IPS-NIHi11 (cell line): ENCODE measurements at regions not wholly inside any gene's neighbourhood (a gene's known extent, or its start where the extent isn't known, plus 50 kb on each side); places are given as distances from the start of the nearest gene placed in this dataset.

Experiments used
- DNase-seq: peaks from one replicate; pipeline ENCODE4 v3.0.0; 2012; ENCODE audit warnings: mixed read lengths, low spot score

DNA sequence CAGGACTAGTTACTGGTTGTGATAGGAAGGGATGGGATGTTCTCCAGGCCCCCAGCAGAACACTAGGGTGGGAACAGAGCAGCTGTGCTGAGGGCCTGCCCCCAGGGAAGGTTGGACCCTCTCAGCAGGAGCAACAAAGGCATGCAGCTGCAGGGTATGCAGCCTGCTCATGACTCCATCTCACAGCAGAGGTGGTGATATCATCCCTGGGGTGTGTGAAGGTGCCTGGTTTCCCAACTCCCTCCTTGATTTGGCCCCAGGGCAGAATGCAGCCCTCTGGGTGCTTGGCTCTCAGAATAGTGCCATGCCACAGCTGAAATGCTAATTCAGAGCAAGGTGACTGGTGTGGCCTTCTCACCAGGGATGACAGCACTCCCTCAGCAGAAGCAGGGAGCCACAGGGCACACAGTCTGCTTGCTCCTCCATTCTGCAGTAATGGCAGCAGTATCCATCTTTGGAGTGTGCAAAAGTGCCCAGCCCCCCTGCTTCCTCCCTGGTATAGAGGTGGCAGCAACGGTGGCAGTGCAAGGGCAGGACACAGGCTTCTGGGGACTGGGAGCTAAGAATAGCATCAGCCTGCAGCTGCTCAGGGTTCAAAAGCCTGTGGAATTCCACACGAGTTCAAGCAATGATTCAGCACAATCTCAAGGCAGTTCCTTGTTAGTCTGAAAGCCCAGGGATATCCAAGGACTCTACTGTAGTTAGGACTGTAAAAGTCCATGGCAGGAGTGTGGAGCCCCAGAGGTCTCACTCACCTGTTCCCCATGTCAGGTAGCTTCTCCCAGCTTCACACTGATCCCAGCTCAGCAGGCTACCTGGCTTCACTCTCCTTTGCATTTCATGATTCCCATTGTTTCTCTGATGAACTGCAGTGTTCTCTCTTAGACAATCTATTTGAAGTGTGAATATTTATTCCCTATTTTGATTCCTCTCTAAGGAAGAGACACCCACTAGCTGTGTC lies 298.1 kb upstream of the FOXG1 start:
- DNase-seq, result no peak

DNA sequence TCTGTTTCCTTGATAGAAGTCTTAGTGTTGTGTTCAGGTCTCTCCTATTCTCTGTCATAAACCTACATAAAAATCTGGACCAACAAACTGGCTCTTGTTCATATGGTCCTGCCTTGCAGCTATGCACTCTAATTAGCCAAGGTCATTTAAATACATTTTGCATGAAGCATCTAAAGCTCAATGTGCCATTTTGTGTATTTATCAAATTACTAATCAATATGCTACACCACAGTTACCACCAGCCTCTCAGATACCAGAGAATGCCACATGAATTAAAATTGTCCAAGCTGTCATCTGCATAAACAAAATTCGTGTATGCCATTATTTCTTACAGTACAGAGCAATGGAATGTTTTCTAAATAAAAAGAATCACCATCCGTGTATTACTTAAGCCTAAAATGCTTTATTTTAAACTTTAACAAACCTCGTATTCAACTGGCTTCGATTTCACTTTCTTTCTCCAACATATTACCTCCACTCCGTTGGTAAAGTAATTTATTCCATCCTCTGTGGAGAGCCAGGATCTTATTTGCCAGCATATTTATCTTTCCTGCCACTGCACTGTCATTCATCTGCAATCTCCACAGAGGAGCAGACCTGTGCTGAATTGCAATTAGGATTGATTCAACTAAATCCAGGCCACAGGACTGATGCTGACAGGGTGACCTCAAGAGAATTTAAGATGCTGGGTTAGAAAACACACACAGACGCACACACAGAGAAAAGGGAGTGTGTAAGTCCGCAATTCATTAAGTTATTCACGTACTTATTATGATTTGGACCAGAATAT lies 284.1 kb upstream of the FOXG1 start:
- DNase-seq, result no peak

DNA sequence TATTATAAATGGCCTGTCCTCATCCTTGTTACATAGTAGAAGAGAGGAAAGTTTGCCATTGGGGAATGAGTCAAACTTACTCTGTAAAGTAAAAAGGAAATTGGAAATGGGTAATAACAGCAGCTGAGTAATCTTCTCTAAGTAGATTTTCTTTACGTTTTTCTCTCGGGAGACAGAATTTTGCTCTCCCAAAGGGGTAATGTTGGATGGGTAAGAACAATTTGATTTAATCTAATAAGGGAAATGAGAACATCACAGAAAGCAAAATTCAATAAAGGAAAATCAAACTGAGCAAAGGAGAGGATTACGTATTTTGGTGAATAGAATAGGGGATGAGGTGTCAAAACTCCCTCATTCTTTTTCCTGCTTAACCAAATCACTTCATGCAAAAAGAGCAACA lies 283.1 kb upstream of the FOXG1 start:
- DNase-seq, result no peak

DNA sequence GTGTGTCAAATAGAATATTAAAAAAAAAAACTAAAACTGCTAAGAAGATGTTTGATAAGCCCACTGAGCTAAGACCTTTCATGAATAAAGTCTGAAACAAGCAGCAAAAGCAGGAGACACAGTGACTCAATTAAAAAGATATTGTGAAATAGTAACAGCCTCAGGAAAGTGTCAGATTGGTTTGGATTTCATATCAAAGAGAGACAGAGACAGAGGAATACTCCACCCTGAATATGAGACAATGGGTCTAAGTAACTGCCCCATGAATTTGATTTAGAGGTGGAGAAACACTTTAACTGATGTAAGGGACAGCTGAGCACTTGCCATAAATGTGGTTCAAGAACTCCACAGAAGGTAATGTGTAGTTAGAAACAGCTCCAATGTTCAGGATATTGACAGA lies 277.9 kb upstream of the FOXG1 start:
- no peak for DNase-seq

DNA sequence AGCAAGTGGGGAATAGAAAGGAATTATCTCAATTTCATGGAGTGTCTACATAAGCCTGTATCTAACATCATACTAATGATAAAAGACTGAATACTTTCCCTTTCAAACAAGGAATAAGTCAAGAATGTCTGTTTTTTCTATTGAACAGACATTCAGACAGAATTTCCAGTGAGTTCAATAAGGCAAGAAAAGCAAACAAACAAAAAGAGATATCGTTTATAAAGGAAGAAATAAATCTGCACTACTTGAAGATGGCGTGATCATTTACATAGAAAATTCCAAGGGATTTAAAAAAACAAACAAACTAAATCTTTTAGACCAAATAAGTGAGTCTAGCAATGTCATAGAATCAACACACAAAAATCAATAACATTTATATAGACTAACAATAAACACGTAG lies 273.1 kb upstream of the FOXG1 start:
- no peak for DNase-seq

DNA sequence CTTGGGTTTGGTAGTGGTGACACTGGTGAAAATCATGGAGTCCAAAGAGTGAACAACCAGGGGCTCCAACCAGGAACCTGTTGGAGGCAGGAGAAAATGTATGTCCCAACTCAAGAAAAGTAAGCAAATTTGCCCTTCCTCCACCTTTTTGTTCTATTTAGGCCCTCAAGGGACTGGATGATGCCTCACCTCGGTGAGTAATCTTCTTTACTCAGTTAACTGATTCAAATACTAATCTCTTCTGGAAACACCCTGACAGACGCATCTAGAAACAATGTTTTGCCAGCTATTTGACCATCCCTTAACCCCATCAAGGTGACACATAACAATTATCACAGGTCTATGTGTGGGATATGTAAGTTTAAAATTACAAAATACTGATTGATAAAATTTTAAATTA lies 272.4 kb upstream of the FOXG1 start:
- no peak for DNase-seq

DNA sequence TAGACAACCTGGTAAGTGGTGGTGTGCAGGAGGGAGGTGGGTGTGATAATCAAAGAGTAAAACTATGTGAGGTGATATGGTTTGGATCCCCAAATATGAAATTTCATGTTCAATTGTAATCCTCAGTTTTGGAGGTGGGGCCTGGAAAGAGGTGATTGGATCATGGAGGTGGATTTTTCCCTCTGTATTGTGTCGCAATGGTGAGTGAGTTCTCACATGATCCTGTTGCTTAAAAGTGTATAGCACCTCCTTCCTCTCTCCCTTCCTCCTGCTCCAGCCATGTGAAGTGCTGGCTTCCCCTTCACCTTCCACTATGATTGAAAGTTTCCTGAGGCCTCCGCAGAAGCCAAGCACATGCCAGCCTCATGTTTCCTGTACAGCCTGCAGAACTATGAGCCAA lies 270.2 kb upstream of the FOXG1 start:
- no peak for DNase-seq

DNA sequence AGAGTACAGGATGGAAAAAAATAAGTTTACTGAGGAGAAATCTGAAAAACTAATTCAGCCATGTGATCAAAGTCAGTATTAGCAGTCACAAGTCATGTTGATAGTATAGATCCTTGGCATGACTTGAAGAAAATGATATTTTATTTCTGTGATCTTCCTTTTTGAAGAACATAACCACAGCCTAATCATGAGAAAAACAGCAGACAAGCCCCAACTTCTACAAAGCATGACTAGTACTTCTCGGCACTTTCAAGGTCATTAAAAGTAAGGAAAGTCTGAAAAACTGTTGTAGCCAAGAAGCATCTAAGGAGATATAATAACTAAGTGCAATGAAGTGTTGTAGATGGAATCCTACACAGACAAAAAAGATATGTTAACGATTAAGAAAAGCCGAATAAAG lies 264.1 kb upstream of the FOXG1 start:
- no peak for DNase-seq

DNA sequence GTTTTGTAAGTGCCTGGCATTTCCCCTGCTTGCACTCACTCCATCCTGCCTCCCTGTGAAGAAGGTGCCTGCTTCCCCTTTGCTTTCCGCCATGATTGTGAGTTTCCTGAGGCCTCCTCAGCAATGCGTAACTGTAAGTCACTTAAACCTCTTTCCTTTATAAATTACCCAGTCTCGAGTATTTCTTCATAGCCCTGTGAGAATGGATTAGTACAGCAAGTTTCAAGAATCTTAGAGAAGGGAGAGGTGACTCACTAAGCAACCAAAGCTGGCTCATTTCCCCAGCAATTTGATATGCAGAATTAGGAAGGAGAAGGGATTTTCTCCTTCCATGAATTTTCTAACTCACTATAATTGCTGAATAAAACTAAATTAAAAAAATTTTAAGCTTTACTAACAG lies 251.0 kb upstream of the FOXG1 start:
- DNase-seq, result no peak

DNA sequence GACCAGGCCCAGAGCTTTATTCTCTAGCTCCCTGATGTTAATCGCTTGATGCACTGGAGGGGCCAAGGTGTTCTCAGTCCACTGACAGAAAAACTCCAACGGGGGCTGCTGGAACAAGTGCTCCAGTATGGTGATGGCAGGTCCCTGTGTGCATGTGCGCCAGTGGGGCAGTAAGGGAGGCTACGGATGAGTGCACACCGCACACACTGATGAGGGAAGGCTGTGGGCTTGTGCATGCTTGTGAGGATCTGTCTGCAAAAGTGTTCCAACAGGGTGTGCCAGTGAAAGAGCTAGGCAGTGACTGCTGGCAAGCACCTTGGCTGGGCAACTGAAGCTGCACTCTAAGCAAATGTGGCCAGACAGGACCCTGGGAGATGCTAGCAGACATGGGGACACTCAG lies 229.7 kb upstream of the FOXG1 start:
- DNase-seq, result no peak

DNA sequence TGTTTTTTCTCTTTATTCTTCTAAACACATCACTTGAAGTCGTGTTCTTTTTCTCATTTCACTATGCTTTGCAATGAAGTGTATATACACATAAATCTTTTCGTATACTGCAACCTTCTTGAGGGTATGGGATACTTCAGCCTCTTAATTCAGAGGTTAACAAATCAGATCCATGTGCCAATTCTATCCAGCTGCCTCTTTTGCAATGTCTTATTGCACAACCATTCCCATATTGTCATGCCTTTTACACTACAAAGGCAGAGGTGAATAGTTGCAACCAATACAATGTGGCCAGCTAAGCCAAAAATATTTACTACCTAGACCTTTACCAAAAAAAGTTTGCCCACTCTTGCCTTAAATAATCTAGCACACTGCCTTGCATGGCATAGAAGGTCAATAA lies 224.5 kb upstream of the FOXG1 start:
- DNase-seq, result no peak

DNA sequence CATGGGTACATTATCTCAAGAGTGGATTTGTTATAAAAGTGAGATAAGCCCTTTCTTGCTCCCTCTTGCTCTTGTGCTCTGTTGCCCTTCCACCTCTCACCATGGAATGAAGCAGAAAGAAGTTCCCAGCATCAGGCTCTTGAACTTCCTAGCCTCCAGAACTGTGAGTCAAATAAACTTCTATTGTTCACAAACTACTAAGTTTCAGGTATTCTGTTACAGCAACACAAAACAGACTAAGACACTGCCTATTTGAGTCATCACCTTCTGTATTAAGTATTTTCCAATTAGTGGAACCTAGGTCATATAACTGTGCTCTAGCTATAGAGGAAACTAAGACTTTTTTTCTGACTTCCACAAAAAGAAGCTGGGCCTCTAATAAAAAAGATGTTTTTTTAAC lies 201.2 kb upstream of the FOXG1 start:
- no peak for DNase-seq

DNA sequence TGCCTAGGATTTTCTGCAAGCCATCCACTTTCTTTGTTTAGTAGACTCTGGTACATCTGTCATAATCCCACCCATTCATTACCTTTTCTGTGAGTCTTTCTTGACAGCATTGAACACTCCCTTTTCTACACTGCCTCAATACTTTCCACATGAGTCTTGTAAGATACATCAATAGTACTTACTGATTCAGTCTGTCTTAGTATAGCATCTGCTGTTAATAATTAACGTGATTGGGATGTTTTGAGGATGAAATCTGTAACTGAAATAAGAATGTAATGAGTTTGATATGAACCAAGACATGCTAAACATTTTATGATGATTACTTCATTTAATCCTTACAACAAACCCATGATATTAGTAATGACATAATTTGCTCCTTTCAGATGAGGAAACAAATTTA lies 196.2 kb upstream of the FOXG1 start:
- DNase-seq, result no peak

DNA sequence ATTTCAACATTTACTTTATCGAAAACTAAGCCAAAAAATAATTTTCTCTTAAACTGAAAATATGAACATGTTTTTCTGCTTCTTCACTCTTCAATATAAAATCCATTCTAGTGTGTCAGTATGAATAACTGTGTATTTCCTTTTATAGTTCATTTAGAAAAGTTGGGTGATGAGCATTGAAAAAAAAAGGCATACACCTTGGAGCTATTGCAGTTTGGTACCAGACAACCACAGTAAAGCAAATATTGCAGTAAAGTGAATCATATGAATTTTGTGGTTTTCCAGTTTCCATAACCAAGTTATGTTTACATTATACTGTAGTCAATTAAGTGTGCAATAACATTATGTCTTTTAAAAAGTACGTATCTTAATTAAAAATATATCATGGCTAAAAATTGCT lies 195.0 kb upstream of the FOXG1 start:
- DNase-seq, result no peak

DNA sequence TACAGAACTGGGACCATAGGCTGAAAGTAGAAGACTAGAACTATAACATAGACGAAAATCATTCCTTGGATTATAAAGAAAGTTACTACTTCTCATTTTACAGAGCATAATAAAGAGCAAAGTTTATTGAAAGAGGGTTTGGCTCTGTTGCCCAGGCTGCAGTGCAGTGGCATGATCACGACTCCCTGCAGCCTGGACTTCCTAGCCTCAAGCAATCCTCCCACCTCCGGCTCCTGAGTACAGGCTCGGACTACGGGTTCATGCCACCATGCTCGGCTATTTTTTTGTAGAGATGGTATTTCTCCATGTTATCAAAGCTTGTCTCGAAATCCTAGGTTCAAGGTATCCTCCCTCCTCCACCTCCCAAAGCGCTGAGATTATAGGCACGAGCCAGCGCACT lies 190.1 kb upstream of the FOXG1 start:
- no peak for DNase-seq

DNA sequence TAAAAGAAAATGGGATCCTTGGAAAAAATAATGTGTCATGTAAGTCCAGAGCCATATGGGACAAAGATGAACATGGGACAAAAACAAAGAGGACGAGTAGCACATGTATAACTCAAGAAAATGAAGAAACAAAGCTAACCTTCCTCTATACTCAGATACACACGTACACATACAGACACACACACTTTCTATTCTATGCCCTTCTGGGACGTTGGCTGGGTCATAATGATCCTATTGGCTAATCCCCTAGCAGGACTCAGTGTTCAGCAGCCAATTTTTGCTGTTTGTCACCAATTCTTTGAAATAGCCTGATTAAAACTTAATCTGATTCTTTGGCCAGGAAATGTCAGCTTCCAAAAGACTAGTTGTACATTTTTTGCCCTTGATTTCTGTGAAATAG lies 189.4 kb upstream of the FOXG1 start:
- DNase-seq, result no peak

DNA sequence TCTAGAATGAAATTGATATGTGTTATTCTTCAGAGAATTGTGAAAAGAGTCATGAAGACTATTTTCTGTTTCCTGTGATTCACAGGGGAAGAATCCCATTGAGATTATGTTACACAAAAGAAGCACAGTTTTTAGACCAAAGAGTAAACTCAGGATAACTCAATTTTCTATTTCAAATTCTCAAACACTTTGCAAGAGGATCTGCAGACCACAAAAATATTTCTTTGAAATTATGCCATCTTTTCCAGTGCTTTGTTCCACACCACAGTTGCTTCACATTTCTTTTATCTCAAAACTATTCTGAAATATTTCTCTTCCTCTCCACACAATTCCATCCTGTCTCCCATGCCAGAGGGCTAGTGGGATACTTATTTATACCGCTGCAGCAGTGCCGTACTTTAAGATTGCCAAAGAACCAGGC lies 188.9 kb upstream of the FOXG1 start:
- no peak for DNase-seq

DNA sequence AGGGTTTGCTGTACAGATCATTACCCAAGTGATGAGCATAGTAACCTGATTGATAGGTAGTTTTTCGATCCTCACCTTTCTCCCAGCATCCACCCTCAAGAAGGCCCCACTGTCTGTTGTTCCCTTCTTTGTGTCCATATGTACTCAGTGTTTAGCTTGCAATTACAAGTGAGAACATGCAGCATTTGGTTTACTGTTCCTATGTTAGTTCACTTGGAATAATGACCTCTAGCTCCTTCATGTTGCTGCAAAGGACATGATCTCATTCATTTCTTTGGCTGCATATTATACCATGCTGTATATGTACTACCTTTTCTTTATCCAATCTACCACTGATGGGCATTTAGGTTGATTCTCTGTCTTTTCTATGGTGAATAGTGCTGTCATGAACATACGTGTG lies 181.6 kb upstream of the FOXG1 start:
- no peak for DNase-seq

DNA sequence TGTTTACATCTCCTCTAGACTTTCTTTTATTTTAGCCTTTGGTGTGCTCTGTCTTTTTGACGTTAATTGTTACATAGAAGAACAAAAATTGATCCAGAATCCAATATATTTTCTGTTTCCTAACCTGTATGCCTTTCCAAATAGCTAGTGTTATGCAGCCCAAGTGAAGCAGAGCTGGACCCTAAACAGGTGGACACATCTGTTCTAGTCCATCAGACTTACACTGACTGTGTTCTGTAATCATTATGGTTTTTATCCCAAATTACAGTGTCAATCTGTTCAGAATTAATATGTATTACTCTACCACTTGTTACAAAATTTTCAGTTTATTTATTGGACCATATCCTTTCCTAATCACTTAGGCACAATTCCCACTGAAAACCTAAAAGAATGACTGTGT lies 176.8 kb upstream of the FOXG1 start:
- DNase-seq, result no peak

DNA sequence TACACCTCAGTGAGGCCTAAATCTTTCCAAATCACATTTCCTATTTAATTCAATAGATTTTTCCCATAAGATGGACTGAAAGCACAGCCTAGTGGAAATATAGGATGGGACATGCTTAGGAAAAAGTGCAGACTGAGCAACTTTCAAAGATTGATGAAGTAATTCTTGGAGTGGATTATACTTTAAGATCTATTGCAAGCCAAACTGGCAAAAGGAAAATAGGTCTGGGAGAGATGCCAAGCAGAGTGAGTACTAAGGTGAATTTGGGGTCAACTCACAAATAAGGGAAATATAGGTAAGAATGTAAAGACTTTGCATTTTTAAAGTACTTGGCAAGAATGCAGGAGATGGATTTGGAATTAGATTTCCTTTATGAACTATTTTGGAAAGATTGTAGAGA lies 170.2 kb upstream of the FOXG1 start:
- no peak for DNase-seq

DNA sequence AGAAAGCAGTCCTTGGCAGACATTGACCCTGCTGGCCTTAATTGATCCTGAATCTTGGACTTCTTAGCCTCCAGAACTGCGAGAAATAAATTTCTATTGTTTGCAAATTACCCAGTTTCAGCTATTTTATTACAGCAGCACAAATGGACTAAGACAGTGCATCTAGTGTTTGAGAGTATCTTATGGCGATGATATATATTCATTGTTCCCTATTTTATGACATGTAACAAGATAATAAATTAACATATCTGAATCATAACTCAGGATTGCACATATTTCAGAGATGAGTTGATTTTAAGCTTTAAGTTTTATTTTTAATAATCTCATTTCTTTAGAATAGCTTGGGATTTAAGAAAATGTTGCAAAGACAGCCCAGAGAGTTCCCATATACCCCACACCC lies 167.4 kb upstream of the FOXG1 start:
- DNase-seq, result no peak

DNA sequence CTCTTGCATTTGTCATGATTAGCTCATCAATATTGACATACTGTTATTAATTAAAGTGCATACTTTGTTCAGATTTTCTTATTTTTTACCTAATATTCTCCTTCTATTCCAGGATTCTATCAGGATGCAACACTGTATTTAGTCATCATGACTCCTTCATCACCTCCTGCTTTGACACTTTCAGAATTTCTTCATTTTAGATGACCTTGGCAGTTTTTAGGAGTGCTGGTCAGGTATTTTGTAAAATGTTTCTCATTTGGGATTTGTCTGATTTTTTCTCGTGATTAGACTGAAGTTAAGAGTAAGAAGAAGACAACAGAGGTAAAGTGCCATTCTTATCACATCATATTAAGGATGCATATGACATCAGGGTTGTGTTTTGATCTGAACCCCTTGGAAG lies 167.0 kb upstream of the FOXG1 start:
- no peak for DNase-seq

DNA sequence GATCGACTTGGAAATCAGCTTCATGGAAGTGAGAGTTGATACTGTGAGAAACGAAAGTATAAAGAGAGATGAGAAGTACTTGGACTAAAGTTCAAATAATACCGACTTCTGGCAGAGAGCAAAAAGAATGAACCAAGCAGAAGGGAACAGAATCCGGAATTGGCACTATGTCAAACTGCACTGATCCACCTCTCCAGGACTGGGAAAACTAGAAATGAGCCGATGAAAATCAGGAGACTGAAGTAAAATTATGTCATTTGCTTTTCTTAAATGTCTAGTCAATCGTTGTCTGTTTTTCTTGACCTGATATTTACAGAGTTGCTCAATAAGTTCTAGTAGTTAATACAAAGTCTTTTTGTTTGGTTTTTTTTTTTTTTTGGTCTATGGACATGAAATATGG lies 163.0 kb upstream of the FOXG1 start:
- no peak for DNase-seq

DNA sequence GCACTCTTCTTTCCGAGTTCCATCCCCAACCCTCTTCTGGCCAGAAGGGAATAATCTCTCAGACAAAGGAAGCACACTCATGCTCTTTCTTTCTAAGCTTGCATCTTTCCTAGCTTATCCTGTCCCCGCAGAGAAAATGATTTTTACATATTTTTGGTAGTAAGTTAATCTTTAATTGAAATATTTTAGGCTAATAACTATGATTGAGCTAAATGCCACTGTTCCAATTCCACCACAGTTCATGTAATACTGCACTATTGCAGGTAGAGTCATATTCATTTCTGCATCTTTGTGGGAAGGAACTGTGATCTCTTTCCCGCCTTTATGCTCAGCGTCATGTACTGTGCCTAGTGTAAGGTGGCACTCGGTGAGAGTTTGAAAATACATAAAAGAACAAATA lies 158.9 kb upstream of the FOXG1 start:
- no peak for DNase-seq
